ENCODE measurements at regions not wholly inside any gene's neighbourhood (a gene's known extent, or its start where the extent isn't known, plus 50 kb on each side); places are given as distances from the start of the nearest gene placed in this dataset.
"Not testable (repeated sequence)": the region's sequence is repeated elsewhere in the genome, so short reads cannot be mapped to it uniquely, and the experiment has no call there.

DNA sequence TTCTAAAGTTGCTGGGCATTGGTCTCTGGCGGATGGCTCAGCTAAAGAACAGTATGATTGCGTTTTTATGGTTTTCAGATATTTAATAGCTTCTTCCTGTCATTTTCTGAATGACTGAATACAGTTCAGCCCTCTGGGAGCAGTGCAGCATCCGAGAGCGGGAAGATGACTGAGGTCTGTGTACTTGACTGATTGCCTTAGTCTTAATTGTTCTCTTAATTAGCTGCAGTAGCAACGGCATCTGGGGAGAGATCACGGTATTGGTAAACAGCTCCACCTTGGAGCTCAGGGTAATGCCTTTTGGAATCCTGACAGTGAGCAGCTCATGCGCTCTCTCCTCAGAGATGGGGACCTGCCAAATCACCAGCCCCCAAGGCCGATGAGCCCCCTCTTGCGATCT, 481.4 kb upstream of the SPRED2 start:
- Histone ChIP-seq H3K36me3 (ENCODE audit: control insufficient read depth, insufficient read depth, low read length) (no peaks in the 10 kb centered on the region), H3K4me1 (ENCODE audit: control insufficient read depth, insufficient read depth, low read length) (peaks cover 6% of the 10 kb centered on the region), H3K27ac (ENCODE audit: low read depth, low read length) (no peak overlapping the region), H3K27me3 (ENCODE audit: control insufficient read depth, insufficient read depth, low read length) (no peaks in the 10 kb centered on the region), H3K9me3 (ENCODE audit: control insufficient read depth, insufficient read depth, low read length) (no peaks in the 10 kb centered on the region), H3K4me3 (ENCODE audit: low read depth, low read length) (no peak overlapping the region)
- DNase-seq (ENCODE audit: low read depth in 4 of 6, low spot score in 6 of 6): peak in 3 of 6 donors; percentile 7 to 87 (median 14)
- WGBS (ENCODE audit: insufficient coverage): 29% methylated on average over 7 of the region's 9 CpGs

DNA sequence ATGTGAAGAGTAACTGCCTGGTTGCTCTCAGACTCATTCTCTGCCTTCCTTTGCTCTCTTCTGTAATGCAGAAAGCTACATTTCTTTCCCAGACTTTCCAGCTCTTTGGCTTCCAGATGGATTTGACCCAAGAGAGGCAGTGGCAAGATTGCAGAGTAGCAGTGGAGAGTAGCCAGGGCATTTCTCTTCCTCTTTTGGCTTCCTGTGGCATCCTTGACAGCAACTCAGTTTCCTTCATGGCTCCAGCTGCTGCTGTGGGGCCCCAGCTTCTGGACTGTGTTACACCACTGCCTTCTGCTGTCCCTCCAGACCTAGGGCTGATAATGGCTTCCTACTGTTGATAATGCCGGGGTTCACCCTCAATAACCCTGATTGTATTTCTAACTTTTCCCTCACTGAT, 469.4 kb upstream of the SPRED2 start:
- H3K9me3 ChIP-seq (ENCODE audit: control insufficient read depth, insufficient read depth, low read length): no peaks in the 10 kb centered on the region
- WGBS (ENCODE audit: insufficient coverage): no CpG with 5 or more reads among the region's 1 CpG

DNA sequence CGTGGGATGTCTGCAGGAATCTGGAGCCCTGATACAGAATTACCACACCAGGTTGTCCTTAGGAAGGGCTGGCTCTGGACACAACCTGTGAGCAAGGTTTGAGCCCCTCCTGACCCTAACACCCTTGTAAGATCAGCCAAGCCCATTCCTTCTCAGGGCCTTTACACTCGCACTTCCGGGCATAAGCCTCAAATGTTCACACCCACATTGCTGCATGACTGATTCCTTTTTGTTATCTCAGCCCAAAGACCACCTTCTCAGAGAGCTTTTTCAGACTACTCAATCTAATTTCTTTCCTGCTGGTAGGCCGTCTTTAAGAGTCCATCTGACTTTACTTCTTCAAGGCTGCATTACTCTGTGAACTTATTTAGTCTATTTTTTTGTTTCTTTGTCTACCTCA, 464.0 kb upstream of the SPRED2 start:
- no peak for DNase-seq (ENCODE audit: low read depth in 4 of 6, low spot score in 6 of 6)
- peaks cover 4% of the 10 kb centered on the region for H3K4me1 ChIP-seq (ENCODE audit: control insufficient read depth, insufficient read depth, low read length)
- H3K27ac ChIP-seq (ENCODE audit: low read depth, low read length): no peak overlapping the region
- H3K4me3 ChIP-seq (ENCODE audit: low read depth, low read length): no peak overlapping the region
- no peaks in the 10 kb centered on the region for H3K36me3 ChIP-seq (ENCODE audit: control insufficient read depth, insufficient read depth, low read length)
- 78% methylated on average over 3 of the region's 4 CpGs for WGBS (ENCODE audit: insufficient coverage)
- H3K9me3 ChIP-seq (ENCODE audit: control insufficient read depth, insufficient read depth, low read length): no peaks in the 10 kb centered on the region
- H3K27me3 ChIP-seq (ENCODE audit: control insufficient read depth, insufficient read depth, low read length): no peaks in the 10 kb centered on the region

More for the DNA sequence above, 469.4 kb upstream of the SPRED2 start:
- H3K4me3 ChIP-seq (ENCODE audit: low read depth, low read length): no peak overlapping the region
- peak; percentile 36 to 87 (median 56) for DNase-seq (ENCODE audit: low read depth in 4 of 6, low spot score in 6 of 6)
- no peaks in the 10 kb centered on the region for H3K36me3 ChIP-seq (ENCODE audit: control insufficient read depth, insufficient read depth, low read length)
- H3K27ac ChIP-seq (ENCODE audit: low read depth, low read length): peak overlapping the region; percentile 29
- H3K4me1 ChIP-seq (ENCODE audit: control insufficient read depth, insufficient read depth, low read length): peaks cover 4% of the 10 kb centered on the region
- no peaks in the 10 kb centered on the region for H3K27me3 ChIP-seq (ENCODE audit: control insufficient read depth, insufficient read depth, low read length)

DNA sequence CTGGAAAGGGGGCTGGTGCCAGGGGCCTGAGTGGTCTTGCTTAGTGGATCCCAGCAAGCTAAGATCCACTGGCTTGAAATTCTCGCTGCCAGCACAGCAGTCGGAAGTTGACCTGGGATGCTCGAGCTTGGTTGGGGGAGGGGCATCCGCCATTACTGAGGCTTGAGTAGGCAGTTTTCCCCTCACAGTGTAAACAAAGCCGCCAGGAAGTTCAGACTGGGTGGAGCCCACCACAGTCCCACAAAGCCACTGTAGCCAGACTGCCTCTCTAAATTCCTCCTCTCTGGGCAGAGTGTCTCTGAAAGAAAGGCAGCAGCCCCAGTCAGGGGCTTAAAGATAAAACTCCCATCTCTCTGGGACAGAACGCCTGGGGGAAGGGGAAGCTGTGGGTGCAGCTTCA, 457.7 kb upstream of the SPRED2 start:
- not testable (repeated sequence) for H3K9me3 ChIP-seq (ENCODE audit: control insufficient read depth, insufficient read depth, low read length); H3K36me3 ChIP-seq (ENCODE audit: control insufficient read depth, insufficient read depth, low read length); DNase-seq (ENCODE audit: low read depth in 4 of 6, low spot score in 6 of 6); H3K27ac ChIP-seq (ENCODE audit: low read depth, low read length); H3K27me3 ChIP-seq (ENCODE audit: control insufficient read depth, insufficient read depth, low read length); H3K4me1 ChIP-seq (ENCODE audit: control insufficient read depth, insufficient read depth, low read length); H3K4me3 ChIP-seq (ENCODE audit: low read depth, low read length)
- WGBS (ENCODE audit: insufficient coverage): 58% methylated on average over 4 of the region's 6 CpGs

DNA sequence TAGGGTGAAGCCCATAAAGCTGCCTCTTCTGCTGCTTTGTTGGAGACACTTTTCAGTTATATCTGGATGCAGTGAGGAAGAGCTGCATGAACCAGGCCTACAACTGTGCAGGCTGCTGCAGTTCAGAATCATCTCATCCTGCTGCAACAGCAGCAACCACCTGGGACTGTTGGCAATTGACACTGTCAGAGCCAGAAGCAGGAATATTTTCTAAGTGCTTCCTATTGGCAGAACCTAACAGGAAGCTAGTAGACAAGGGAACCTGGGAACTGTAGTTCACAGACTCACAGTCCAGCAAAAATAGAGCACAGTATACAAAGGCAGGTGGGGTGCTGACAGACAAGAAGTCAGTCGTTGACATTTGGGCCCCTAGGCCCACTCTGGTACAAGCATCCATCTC, 452.9 kb upstream of the SPRED2 start:
- Histone ChIP-seq H3K27me3 (ENCODE audit: control insufficient read depth, insufficient read depth, low read length) (no peaks in the 10 kb centered on the region), H3K27ac (ENCODE audit: low read depth, low read length) (no peak overlapping the region), H3K4me1 (ENCODE audit: control insufficient read depth, insufficient read depth, low read length) (no peaks in the 10 kb centered on the region), H3K36me3 (ENCODE audit: control insufficient read depth, insufficient read depth, low read length) (no peaks in the 10 kb centered on the region), H3K9me3 (ENCODE audit: control insufficient read depth, insufficient read depth, low read length) (no peaks in the 10 kb centered on the region), H3K4me3 (ENCODE audit: low read depth, low read length) (no peak overlapping the region)
- peak in 1 of 6 donors; percentile 85 for DNase-seq (ENCODE audit: low read depth in 4 of 6, low spot score in 6 of 6)
- WGBS (ENCODE audit: insufficient coverage): 80% methylated on average over 1 of the region's 1 CpG

DNA sequence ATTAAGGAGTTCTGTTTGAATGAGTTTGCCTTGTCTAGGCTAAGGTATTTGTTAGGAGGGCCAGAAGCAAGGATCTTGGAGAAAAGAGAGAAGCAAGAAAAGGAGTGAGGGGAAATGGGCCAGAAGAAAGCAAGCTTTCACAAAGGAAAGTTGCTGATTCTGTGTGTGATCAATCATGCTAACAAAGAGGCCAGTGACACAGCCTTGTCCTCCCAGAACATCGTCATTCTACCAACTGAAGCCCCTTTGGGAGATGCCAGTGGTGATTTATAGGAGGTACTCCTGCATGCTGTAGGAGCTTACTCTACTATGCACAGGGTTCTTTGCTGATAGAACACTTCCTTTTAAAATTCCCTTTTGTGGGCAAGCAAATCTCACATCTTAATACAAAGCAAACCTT, 449.2 kb upstream of the SPRED2 start:
- Histone ChIP-seq H3K36me3 (ENCODE audit: control insufficient read depth, insufficient read depth, low read length) (no peaks in the 10 kb centered on the region), H3K4me1 (ENCODE audit: control insufficient read depth, insufficient read depth, low read length) (peaks cover 8% of the 10 kb centered on the region), H3K4me3 (ENCODE audit: low read depth, low read length) (no peak overlapping the region), H3K27ac (ENCODE audit: low read depth, low read length) (no peak overlapping the region), H3K27me3 (ENCODE audit: control insufficient read depth, insufficient read depth, low read length) (no peaks in the 10 kb centered on the region), H3K9me3 (ENCODE audit: control insufficient read depth, insufficient read depth, low read length) (no peaks in the 10 kb centered on the region)
- DNase-seq (ENCODE audit: low read depth in 4 of 6, low spot score in 6 of 6): peak in 1 of 6 donors; percentile 54
- WGBS (ENCODE audit: insufficient coverage): 17% methylated on average over 1 of the region's 1 CpG

DNA sequence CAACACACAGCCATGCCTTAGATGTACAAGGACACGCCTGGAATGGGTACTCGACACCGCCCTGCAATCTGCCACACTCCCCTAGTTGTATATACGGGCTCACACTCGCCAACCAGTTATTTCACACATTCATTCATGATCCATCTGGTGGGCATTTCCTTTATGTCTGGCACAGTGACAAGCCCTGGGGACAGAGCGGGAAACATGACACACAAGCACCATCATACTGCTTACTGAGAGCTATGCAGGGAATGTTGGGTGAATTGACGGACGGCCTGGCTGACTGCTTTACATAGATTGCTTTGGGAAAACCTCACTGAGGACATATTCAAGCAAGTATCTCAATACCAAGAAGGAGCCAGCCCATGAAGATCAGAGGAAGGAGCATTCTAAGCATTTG, 448.0 kb upstream of the SPRED2 start:
- no peak overlapping the region for H3K27ac ChIP-seq (ENCODE audit: low read depth, low read length)
- WGBS (ENCODE audit: insufficient coverage): 98% methylated on average over 5 of the region's 8 CpGs
- H3K4me3 ChIP-seq (ENCODE audit: low read depth, low read length): no peak overlapping the region
- H3K4me1 ChIP-seq (ENCODE audit: control insufficient read depth, insufficient read depth, low read length): peaks cover 8% of the 10 kb centered on the region
- no peaks in the 10 kb centered on the region for H3K36me3 ChIP-seq (ENCODE audit: control insufficient read depth, insufficient read depth, low read length)
- H3K27me3 ChIP-seq (ENCODE audit: control insufficient read depth, insufficient read depth, low read length): no peaks in the 10 kb centered on the region
- DNase-seq (ENCODE audit: low read depth in 4 of 6, low spot score in 6 of 6): peak in 2 of 6 donors; percentile 45 to 83
- H3K9me3 ChIP-seq (ENCODE audit: control insufficient read depth, insufficient read depth, low read length): no peaks in the 10 kb centered on the region

DNA sequence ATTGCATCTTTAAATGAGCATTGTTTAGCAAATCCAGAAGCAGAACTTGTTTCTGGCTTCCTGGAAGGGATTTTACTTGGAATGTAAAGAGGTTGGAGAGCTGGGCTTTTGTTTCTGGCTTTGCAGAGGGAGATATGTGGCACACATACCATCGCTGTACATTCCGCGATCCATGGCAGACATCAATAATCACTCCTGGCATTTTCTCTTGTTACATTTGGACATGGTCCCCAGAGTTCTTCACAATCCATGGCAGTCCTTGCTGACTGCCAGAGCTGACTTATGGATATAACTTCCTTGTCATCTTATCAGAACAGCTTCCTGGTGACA, 445.6 kb upstream of the SPRED2 start:
- 37% methylated on average over 2 of the region's 3 CpGs for WGBS (ENCODE audit: insufficient coverage)
- no peak overlapping the region for H3K4me3 ChIP-seq (ENCODE audit: low read depth, low read length)
- H3K9me3 ChIP-seq (ENCODE audit: control insufficient read depth, insufficient read depth, low read length): no peaks in the 10 kb centered on the region
- peak in 1 of 6 donors; percentile 67 for DNase-seq (ENCODE audit: low read depth in 4 of 6, low spot score in 6 of 6)
- H3K4me1 ChIP-seq (ENCODE audit: control insufficient read depth, insufficient read depth, low read length): peaks cover 8% of the 10 kb centered on the region
- H3K27me3 ChIP-seq (ENCODE audit: control insufficient read depth, insufficient read depth, low read length): no peaks in the 10 kb centered on the region
- H3K36me3 ChIP-seq (ENCODE audit: control insufficient read depth, insufficient read depth, low read length): no peaks in the 10 kb centered on the region
- no peak overlapping the region for H3K27ac ChIP-seq (ENCODE audit: low read depth, low read length)

DNA sequence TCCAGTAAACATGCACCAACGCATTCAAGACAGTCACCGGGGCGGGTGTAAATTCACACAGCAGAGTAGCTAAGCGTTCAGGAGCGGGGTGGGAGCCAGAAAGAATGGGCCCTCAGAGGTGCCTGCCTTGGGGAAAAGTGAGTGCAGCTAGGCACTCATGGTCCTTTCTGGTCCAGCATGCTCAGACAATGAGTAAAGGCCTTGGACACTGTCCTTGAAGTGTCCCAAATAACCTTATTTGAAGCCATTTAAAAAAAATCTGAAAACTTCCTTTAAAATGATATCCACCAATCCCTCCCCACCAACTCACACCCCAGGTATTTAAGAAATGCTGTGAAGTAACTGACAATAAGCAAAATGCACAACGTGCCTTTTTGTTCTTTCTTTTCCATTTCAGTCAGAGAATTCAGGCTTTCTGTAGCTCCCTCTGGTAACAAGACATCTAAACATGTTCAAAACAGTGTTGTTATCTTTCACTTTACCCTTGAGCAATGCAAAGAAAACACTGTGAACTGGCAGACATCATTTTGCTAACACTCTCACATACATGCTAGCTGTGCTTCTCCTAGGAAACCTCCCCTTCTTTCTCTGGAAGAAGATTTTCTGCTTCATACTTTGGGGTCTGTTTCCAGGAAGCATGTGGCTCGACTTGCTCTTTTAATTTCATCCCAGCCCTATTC, 445.1 kb upstream of the SPRED2 start:
- WGBS (ENCODE audit: insufficient coverage): 64% methylated on average over 5 of the region's 7 CpGs
- peak in 1 of 6 donors; percentile 40 for DNase-seq (ENCODE audit: low read depth in 4 of 6, low spot score in 6 of 6)
- no peak overlapping the region for H3K27ac ChIP-seq (ENCODE audit: low read depth, low read length)
- no peaks in the 10 kb centered on the region for H3K27me3 ChIP-seq (ENCODE audit: control insufficient read depth, insufficient read depth, low read length)
- peaks cover 8% of the 10 kb centered on the region for H3K4me1 ChIP-seq (ENCODE audit: control insufficient read depth, insufficient read depth, low read length)
- H3K4me3 ChIP-seq (ENCODE audit: low read depth, low read length): no peak overlapping the region
- H3K36me3 ChIP-seq (ENCODE audit: control insufficient read depth, insufficient read depth, low read length): no peaks in the 10 kb centered on the region
- no peaks in the 10 kb centered on the region for H3K9me3 ChIP-seq (ENCODE audit: control insufficient read depth, insufficient read depth, low read length)

DNA sequence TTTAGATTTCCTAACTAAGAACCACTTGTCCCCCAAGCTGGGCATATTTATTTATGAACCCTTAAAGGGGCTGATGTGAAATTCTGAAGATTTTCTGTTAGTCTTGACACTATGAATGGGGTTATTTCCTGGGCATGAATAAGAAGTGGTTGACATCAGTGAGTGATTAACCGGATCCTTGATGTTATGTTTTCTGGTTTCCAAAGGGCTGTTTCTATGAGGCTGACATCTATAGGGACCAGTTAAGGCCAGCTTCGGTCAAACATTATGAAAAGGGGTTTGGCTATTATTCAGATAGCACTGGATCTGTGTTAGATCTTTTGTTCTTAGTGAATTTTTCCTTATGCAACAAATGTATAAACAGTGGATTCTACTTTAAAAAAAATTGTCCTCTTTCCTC, 443.7 kb upstream of the SPRED2 start:
- H3K27ac ChIP-seq (ENCODE audit: low read depth, low read length): no peak overlapping the region
- 60% methylated on average over 1 of the region's 2 CpGs for WGBS (ENCODE audit: insufficient coverage)
- H3K4me3 ChIP-seq (ENCODE audit: low read depth, low read length): no peak overlapping the region
- no peaks in the 10 kb centered on the region for H3K36me3 ChIP-seq (ENCODE audit: control insufficient read depth, insufficient read depth, low read length)
- H3K4me1 ChIP-seq (ENCODE audit: control insufficient read depth, insufficient read depth, low read length): peaks cover 8% of the 10 kb centered on the region
- H3K9me3 ChIP-seq (ENCODE audit: control insufficient read depth, insufficient read depth, low read length): no peaks in the 10 kb centered on the region
- DNase-seq (ENCODE audit: low read depth in 4 of 6, low spot score in 6 of 6): no peak
- H3K27me3 ChIP-seq (ENCODE audit: control insufficient read depth, insufficient read depth, low read length): no peaks in the 10 kb centered on the region
